IPS DF 4.7 (cell line): ENCODE measurements at regions not wholly inside any gene's neighbourhood (a gene's known extent, or its start where the extent isn't known, plus 50 kb on each side); places are given as distances from the start of the nearest gene placed in this dataset.
"Not testable (repeated sequence)": the region's sequence is repeated elsewhere in the genome, so short reads cannot be mapped to it uniquely, and the experiment has no call there.

Experiments used
- DNase-seq: peaks from one replicate; pipeline ENCODE4 v3.0.0-alpha.2; 2013; ENCODE audit warnings: low spot score; ENCODE audit errors: extremely low read depth

GRCh38 chr16:29220647-29221191, 185.8 kb downstream of the NPIPB11 start:
- not testable (repeated sequence) for DNase-seq

- DNase-seq, result not testable (repeated sequence)
Observed at GRCh38 chr16:29219966-29220646, 186.4 kb downstream of the NPIPB11 start.

GRCh38 chr16:29219562-29219961, 186.9 kb downstream of the NPIPB11 start:
- DNase-seq, result not testable (repeated sequence)

- DNase-seq, result not testable (repeated sequence)
Observed at GRCh38 chr16:29218649-29219048, 187.9 kb downstream of the NPIPB11 start.

GRCh38 chr16:29218171-29218570, 188.3 kb downstream of the NPIPB11 start:
- DNase-seq, result not testable (repeated sequence)

- DNase-seq, result not testable (repeated sequence)
Observed at GRCh38 chr16:29217752-29218126, 188.8 kb downstream of the NPIPB11 start.

GRCh38 chr16:29217104-29217751, 189.3 kb downstream of the NPIPB11 start:
- not testable (repeated sequence) for DNase-seq

- DNase-seq, result not testable (repeated sequence)
Observed at GRCh38 chr16:29213770-29214169, 192.7 kb downstream of the NPIPB11 start.

- not testable (repeated sequence) for DNase-seq
Observed at GRCh38 chr16:29213251-29213650, 193.3 kb downstream of the NPIPB11 start.

GRCh38 chr16:29212084-29213027, 194.2 kb downstream of the NPIPB11 start:
- DNase-seq, result not testable (repeated sequence)

- not testable (repeated sequence) for DNase-seq
Observed at GRCh38 chr16:29211456-29211855, 195.1 kb downstream of the NPIPB11 start.

- DNase-seq, result not testable (repeated sequence)
Observed at GRCh38 chr16:29210299-29211150, 196.0 kb downstream of the NPIPB11 start.

- not testable (repeated sequence) for DNase-seq
Observed at GRCh38 chr16:29206120-29206519, 200.4 kb downstream of the NPIPB11 start.

- DNase-seq, result not testable (repeated sequence)
Observed at GRCh38 chr16:29205151-29205550, 201.4 kb downstream of the NPIPB11 start.

- no peak for DNase-seq
Observed at GRCh38 chr16:29204806-29205135, 201.7 kb downstream of the NPIPB11 start.

- DNase-seq, result not testable (repeated sequence)
Observed at GRCh38 chr16:29203933-29204805, 202.3 kb downstream of the NPIPB11 start.

GRCh38 chr16:29203046-29203932, 203.2 kb downstream of the NPIPB11 start:
- DNase-seq, result not testable (repeated sequence)

GRCh38 chr16:29202642-29203041, 203.9 kb downstream of the NPIPB11 start:
- DNase-seq, result not testable (repeated sequence)
